GM18867 (cell line): ENCODE measurements at regions not wholly inside any gene's neighbourhood (a gene's known extent, or its start where the extent isn't known, plus 50 kb on each side); places are given as distances from the start of the nearest gene placed in this dataset.

Experiments
- ATAC-seq: cut with Tn5 transposase; IDR thresholded peaks from one replicate; pipeline ENCODE4 v1.9.1; 2021; ENCODE audit warnings: mild to moderate bottlenecking, moderate library complexity; ENCODE audit not compliant: unreplicated experiment

DNA sequence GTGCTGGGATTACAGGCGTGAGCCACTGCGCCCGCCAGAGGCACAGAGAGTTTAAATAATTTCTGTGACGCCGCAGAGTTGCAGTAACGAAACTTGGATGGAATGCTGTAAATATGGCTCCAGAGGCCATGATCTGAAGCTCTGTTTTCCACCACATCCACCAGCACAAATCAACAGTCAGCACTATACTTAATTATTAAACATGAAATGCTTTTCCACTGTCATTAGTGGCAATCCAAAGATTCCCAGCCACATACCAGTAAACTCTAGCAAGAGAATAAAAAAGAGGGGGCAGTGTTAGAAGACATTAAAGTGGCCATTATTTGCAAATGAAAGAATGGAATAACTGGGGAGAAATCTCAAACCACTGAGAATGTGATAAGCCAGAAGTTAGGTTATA, 242.5 kb downstream of the DIRAS2 start:
- ATAC-seq: no peak

DNA sequence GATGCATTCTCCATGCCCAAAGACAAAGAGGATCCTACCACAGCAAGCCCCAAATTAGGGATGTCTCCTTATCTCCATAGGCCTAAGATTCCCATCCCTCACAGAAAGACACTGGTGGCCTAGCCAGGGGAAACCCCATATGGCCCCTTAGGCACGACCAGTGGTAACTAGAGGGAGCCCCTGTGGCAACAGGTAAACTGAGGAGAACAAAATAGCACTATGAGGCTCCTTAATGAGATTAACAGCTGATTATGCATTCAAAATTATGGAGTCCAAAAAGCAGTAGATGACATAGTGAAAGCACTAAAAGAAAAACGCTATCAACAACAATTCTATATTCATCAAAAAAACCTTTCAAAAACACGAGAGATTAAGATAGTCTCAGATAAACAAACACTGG, 234.0 kb downstream of the DIRAS2 start:
- no peak for ATAC-seq

DNA sequence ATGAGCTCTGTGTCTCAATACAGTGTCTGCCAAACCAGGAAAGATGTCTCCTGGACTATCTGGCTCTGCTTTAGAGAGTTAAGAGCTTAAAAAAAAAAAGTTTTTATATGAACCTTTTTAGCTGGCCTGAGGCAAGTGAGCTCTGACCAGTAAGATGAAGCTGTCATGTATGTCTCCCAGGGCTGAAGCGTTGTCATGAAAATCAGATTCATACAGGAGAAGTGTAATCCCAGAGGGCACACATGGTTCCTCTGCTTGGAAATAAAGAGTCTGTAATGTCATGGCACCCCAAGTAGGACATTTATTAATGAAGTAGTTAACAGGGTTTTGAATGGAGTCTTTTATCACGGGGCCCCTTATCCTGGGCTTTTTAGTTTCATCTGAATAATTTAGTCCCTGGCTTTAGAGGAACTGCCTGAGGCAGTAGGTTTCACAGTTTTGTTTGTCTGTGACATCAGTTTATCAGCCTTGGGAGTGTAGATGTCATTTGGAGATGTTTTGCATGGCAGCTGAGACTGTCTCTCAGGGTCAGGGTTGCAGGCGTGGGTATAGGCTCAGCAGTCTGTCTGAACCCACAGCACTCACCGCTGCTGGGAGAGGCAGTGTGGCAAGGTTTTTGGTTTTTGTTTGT, 223.3 kb downstream of the DIRAS2 start:
- ATAC-seq: no peak

DNA sequence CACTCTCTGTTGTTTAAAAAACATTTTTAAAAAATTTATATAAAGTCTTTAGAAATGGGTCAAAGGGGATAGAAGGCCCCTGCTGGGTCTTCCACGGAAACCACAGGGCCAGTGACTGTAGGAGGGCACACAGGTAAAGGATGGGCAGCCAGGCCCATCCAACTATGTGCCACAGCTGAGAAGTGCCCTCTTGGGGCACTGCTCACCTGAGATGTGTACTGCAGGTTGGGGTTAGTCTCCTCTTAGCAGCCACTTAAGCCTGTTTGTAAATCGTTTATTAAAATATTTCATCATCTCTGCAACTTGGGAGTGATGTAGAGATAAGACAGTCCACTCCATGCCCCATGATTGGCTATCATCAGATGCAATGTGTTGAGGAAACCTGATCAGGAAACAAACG, 222.4 kb downstream of the DIRAS2 start:
- ATAC-seq: no peak

DNA sequence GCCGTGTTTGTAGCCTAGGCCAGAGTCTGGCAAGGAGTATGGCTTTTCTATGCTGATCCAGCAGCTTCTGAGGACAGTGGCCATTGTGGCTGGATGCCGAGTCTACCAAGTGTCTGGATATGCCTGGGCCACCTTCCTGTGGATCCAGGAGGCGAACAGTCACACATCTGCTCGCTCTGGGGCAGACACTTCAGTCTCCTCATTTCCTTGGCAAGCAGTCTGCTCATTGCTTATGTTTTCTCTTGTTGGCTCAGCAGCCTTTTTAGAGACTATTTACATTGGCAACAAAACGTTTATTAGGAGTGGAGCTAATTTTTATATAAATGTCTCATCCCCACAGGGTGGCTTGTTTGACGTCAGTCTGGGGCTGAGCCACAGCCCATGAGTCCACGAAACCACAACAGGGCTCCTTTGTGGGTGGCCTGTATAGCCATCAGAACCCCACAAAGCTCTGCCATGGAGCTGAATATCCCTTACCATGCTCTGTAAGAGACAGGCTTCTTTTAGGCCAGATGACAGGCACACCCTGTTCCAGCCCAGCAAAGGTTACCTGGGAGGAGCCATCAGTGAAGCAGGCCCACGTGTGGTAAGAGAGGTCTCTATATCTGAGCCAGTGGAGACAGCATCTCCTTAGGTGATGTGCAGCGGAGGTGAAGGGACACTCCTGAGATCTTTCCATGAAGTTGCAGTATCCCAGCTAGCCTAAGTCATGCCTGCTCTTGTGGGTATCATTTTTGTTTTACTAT, 221.7 kb downstream of the DIRAS2 start:
- no peak for ATAC-seq

DNA sequence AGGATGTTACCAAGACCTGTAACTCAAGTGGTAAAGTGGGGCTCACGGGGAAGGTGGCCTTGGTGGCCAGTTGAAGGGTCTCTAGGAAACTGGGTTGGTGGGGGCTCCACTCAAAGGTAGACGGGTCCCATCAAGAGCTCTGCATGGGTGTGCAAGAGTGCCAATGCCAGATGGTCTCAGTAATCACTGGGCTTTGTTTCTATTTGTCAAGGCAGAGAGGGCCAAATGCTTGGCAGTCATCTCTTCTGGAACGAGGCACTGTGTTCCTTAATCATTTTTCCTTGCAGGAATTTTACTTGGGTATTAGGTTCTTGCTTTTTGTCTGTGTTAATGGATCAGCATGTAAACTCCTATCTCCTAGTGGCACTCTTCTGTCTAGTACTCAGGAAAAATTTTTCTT, 220.8 kb downstream of the DIRAS2 start:
- ATAC-seq: no peak

DNA sequence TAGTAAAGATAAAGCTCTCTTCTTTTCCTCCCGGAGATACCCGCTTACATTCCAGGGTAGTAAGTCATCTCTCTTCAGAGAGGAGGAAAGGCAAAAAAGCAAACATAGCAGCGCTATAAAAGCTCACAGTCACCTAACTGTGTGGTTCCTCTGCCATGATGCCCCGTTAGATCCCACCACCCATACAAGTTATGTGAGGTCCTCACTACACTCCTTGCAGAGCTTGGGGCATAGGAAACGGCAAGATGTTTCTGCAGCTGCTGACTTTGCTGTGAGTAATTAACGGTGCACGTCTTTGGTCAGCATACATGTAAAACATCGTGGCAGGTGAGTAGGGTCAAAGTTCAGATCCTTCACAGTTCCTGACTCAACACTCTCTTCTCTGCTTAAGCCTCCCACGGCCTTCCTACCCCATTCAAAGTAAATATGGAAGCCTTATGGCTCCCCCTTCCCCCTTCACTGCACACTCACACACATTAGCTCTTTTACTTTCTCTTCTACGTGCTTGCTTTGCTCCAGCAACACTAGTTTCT, 218.9 kb downstream of the DIRAS2 start:
- ATAC-seq: no peak

DNA sequence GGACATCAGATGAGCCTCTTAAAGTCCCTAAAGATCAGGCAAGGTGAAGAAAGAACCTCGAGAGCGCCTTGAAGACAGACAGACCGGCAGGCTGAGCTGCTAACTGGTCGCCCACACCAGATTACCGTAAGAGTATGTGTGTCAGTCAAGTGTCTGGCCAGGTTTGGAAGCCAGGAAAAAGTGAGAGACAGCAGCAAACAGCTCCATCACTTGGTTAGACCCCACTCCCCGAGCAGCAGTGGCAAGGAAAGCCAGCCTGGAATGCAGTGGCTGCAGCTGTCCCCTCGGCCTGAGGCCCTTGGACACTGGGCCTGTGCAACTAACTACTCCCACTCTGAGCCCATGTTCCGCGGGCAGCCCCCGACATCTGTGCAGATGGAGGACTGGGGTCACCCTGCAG, 214.1 kb downstream of the DIRAS2 start:
- ATAC-seq: no peak

DNA sequence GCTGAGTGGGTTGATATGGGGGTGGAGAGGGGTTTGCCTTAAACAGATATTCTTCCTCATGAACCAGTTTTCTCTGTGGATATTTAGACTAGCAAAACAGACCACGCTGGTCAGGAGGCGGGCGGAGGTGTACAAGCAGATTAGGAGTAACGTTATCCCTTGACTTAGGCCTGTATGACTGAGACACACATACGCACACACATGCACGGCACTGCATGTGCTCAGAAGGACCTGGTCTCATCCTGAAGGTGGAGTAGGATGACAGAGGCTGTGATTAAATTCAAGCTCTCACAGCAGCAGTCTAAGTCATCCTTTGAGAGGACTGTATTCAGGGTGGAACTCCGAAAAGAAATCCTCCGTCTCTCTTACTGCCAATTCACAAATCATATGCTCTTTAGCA, 209.7 kb downstream of the DIRAS2 start:
- no peak for ATAC-seq

DNA sequence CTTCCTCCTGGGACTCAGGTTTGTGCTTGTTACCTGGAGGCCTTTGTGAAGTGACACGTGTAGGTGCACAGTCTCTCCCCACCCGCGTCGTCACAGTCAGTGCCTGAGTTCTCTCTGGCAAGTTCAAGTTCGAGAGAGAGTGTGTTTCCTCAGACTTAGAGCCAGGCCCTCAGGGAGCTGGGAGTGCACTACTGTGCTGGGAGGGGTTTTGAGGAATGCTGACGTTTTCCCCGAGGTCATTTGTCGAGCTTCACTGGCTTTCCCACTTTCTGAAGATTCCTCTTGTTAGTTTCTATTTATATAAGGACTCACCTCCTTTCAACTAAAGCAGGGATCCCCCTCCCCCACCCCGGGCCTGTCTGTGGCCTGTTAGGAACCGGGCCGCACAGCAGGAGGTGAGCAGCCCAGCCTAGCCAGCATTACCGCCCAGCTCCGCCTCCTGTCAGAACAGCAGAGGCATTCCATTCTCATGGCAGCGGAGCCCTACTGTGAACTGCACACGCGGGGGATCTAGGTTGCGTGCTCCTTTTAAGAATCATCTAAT, 209.2 kb downstream of the DIRAS2 start:
- no peak for ATAC-seq

DNA sequence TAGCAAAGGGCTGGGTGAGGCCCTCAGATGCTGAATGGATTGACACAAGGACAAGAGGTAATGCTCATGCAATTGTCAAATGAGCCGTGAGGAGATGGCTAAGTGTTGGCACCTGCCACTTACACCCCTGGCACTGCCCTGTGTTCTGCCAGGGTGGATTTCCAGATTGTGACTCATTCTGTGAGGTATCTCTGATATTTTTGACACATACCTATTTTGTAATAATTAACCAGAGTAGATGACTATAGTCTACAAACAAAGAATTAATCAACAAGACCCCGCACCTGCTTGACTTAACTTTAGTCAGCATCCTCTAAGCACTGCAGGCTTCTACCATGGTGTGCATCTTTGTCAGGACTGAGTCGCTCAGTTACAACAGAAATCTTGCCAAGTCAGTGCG, 200.8 kb downstream of the DIRAS2 start:
- ATAC-seq: no peak

DNA sequence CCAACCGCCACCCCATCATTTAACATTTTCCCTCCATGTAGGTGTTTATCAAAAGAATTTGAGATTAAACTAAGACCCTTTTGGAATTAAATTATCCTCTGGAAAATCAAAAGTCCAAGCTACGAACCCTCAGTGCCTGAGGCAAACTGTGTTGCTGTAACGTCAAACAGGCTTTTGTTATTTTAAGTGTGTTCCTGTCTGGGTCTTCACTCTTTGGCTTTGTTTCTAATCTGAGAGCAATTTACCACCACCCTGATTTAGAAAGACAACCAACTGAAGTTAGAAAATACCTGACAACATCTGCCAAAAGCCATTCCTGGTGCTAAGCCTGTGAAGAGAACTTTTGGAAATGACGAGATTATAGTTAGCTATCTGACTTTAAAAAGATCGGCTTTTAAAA, 199.9 kb downstream of the DIRAS2 start:
- ATAC-seq: no peak

DNA sequence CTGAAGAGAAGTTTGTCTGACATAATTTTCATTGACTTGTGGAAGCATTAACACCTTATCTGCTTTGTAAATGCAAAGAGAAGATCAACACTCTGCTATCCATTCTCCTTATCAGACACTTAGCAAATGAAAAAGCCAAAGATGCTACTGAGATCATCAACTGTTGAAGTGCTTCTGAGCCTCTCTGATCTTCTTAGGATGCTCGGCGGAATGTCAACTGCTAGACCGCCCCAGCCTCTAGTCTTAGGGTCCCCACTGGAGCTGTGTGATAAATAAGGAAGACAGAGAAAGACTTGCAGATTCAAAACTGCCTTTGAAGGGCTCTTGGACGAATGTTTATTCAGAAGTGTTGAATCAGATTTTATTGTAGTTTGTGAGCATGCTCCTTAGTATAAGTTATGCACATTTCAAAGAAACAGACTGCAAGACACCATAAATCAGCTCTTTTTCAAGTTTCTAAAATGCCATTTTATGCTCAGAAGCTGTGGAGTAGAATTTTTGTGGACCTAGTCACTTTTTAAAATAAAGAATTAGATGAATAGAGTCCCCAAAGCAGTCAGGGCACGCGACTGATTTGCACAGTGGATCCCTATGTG, 197.9 kb downstream of the DIRAS2 start:
- ATAC-seq: no peak

DNA sequence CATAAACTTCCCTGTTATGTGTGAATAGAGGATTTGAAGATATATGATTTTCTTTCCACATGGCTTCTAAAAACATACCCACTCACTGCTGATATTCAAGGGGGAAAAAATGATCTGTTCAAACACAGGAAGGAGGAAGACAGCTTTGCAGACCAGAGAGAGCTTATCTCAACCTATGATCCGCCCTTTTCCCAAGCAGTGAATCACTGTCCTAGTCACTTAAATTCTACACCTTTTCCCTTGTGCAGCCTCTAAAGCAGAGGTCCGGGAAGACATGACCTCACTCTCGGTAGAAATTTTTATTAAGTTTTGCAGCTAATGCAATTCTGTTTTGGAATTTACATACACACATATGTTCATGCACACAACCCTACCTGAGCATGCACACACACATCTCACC, 197.2 kb downstream of the DIRAS2 start:
- no peak for ATAC-seq

DNA sequence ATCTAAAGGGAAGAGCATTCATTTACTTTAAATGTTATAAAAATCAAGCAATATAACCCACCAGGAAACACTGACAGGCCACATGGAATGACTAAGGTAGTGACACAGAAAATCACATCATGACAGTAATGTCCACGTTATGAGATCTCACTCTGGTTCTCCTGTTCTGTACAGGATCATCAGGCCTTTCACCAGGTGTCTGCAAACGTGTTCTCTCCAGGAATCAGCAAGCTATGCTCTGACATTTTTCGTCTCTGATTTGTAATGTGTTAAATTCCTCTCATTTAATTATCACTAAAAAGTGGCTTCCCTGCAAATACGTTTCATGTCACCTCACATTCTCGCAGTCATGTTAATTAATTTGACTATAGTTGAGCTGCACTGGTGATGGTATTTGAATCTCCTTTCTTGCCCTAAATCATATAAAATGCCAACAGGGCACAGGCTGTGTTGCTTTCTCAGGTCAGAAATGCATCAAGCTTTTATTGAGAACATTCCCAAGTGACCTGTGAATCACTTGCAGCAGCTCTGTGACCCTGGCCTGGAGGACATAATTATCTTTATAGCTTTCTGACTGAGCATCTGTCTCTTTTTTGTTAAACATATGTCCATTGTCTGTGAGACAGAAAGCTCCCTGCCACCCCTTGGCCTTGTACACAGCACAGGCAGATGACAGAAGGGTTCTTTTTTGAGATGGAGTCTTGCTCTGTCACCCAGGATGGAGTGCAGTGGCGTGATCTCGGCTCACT, 196.2 kb downstream of the DIRAS2 start:
- ATAC-seq: no peak

DNA sequence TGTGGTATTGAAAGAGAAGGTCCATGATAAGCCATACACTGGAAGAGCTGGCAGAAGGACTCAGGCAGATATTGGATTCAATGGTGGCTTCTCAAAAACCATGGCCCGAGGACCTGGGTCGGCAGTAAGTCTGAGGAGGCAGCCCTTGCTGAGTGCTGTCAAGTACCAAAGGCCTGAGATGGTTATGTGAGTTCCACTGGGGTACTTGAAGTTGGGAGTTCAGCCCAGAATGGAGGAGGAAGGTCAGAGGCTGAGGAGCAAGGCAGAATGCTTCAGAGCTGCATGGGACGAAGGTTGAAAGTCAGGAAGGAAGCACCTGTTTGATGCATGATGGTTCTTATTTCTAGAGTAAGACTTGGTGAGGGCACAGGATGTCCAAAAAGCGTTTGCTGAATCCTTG, 194.9 kb downstream of the DIRAS2 start:
- ATAC-seq: no peak

DNA sequence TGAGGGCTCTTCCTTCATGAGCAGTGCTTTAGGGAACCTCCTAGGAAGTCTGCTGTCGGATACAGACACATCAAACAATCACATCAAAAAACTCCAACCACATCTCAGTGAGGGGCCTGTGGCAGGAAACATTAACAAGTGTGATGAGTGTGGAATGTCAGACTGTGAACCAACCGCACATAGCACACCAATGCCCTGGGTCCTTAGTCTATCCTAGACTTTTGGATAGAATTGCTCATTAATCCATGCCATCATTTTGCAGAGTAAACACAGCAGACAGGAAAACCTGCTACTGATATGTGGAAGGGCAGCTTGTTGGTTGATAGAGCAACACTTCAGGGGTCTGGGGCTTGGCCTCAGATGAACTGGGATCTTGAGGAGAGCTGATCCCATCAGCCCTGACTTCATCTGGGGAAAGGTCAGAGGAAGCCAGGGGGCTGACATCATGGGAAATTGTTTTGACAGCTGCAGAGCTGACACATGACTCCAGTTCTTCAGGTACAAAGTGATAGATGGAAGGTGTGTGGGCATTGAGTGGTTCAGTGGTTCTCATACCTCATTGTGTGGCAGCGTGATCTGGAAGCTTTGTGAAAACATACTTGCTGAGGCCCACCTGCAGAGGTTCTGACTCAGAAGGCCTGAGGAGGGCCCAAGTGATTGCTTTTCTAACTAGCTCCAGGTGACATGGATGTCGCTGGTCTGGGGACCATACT, 193.3 kb downstream of the DIRAS2 start:
- no peak for ATAC-seq

DNA sequence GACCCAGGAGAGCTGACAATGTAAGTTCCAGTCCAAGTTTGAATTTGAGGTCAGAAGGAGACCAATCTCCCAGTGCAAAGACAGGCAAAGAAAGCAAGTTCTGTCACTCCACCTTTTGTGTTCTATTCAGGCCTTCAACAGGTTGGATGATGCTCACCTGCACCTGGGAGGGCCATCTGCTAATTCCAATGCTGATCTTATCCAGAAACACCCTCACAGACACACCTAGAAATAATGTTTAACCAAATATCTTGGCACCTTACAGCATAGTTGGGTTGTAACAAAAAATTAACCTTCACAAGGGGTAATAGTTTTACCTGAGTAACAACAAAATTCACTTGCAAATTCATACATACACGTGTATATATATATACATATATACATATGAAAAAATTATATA, 190.8 kb downstream of the DIRAS2 start:
- no peak for ATAC-seq

DNA sequence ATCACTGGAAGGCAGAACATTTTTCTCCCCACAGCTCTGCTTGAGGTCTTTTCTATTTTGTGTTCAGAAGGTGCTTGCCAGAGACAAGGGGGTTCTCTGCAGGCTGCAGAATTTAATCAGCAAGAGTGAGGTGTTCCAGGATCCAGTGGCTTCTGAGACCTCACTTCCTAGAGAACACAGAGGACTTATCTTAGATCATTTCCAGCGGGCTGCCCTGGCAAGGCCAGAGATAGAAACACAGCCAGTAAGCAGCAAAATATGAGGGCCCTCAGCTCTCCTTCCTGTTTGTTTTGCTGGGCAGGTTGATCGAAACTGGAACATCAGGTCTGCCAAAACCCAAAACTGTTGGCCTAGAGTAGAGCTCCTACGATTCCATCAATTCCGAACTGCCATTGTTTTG, 187.3 kb downstream of the DIRAS2 start:
- ATAC-seq: no peak

DNA sequence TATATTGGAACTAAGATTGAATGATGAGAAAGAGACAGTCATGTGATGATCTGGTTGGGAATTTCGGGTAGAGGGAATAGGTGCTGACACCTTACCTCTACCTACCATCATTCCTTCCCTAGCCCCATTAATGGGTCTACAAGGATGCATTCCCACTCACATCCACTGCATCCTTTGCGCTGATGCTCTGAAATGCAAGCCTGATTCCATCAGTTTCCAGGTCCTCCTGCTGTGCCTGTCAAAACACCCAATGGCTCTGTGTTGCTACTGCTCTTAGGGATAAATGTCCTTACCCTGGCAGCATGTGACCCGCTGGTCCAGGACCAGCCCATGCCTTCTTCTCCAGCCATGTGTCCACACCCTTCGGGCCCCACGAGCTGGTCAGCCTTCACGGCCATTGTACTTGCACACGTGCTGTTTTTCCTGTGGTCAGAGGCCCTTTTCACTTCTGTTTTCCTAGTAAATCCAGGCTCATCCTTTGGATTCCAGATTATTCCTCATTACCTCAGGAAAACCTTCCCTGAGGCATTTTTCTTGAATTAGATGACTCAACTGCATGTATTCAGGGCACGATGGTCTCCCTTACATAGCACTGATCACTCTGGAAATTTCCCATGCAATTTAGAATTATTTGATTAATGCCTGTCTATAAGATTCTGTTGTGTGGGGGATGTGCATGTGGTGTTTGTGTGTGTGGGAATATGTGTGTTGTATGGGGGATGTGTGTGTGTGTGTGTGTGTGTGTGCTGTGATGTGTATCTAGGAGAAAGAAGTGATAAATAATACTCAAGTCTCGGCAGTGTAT, 185.0 kb downstream of the DIRAS2 start:
- no peak for ATAC-seq
